ENCODE measurements at regions not wholly inside any gene's neighbourhood (a gene's known extent, or its start where the extent isn't known, plus 50 kb on each side); places are given as distances from the start of the nearest gene placed in this dataset.

DNA sequence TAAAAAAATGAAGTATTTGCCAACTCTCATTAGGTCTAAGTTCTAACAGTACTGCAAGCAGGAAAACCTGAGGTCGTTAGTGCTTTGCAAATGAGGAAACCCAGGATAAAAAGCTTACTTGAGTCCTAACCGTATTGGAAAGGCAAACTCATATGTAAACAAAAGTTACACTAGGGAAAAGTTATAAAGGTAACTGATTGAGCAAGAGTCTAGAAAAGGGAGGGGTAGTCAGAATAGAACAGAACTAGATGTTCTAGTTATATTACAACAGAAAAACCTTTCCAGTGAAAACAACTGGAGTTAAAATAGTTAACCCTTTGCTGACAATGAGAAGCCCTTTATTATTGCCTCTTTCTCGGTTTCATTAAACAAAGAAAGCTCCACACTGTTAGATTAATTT, 66.4 kb upstream of the MAOA start:
- Mint-ChIP-seq H3K27me3 (ENCODE audit: low read depth) (no peaks in the 10 kb centered on the region), H3K9me3 (ENCODE audit: low read depth) (peaks cover 16% of the 10 kb centered on the region), H3K27ac (ENCODE audit: unreplicated experiment) (peak overlapping the region; percentile 90), H3K36me3 (ENCODE audit: low read depth) (no peaks in the 10 kb centered on the region), H3K4me1 (ENCODE audit: low read depth) (peaks cover 15% of the 10 kb centered on the region), H3K4me3 (ENCODE audit: unreplicated experiment) (no peak overlapping the region)
- no peak for DNase-seq (ENCODE audit: low spot score)
- TF ChIP-seq CTCF (IDR thresholded peaks at IDR 0.05) = no peak

DNA sequence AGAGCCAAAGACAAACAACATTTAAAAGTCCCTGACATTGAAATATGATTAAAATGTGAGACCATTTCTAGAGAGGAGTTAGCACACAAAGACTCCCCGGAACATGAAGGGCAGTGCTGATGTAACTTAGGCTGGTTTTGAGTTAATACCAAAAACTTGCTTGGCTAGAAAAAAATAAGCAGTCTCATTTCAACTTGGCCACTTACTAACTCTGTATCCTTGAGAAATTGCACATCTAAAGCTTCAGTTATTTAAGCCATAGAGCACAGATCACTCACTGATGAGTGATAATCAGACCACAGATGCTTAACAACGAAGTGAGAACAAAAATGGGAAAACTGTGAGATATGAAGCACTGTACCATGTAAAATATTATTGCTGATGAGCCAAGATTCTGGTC, 65.9 kb upstream of the MAOA start:
- no peaks in the 10 kb centered on the region for H3K27me3 Mint-ChIP-seq (ENCODE audit: low read depth)
- peaks cover 15% of the 10 kb centered on the region for H3K4me1 Mint-ChIP-seq (ENCODE audit: low read depth)
- H3K27ac Mint-ChIP-seq (ENCODE audit: unreplicated experiment) = peak overlapping the region; percentile 90
- H3K9me3 Mint-ChIP-seq (ENCODE audit: low read depth) = peaks cover 16% of the 10 kb centered on the region
- no peak for DNase-seq (ENCODE audit: low spot score)
- H3K4me3 Mint-ChIP-seq (ENCODE audit: unreplicated experiment) = no peak overlapping the region
- H3K36me3 Mint-ChIP-seq (ENCODE audit: low read depth) = no peaks in the 10 kb centered on the region
- TF ChIP-seq CTCF (IDR thresholded peaks at IDR 0.05) = no peak

DNA sequence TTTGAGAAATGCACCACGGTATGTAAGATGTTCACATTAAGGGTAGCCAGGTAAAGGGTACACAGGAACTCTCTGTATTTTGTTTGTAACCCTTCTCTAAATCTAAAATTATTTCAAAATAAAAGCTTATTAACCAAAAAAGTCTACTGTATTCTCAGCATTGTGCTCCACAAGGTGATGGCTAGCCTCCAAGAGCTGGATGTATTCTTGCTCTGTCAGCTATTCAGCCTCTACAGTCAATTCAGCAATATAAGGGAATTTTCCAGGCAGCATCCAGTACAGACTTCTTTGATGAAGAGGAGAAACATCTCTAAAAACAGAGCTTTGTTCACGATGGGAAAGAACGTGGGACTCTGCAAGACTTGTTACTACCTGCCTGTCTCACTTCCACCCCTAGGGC, 63.5 kb upstream of the MAOA start:
- Mint-ChIP-seq H3K4me3 (ENCODE audit: unreplicated experiment) (no peak overlapping the region), H3K27me3 (ENCODE audit: low read depth) (no peaks in the 10 kb centered on the region), H3K27ac (ENCODE audit: unreplicated experiment) (no peak overlapping the region), H3K36me3 (ENCODE audit: low read depth) (no peaks in the 10 kb centered on the region), H3K9me3 (ENCODE audit: low read depth) (peaks cover 20% of the 10 kb centered on the region), H3K4me1 (ENCODE audit: low read depth) (peaks cover 15% of the 10 kb centered on the region)
- no peak for DNase-seq (ENCODE audit: low spot score)
- TF ChIP-seq CTCF (IDR thresholded peaks at IDR 0.05) = no peak

GRCh38 chrX:43595931-43596330, 60.2 kb upstream of the MAOA start:
- H3K9me3 Mint-ChIP-seq (ENCODE audit: low read depth) = peaks cover 16% of the 10 kb centered on the region
- H3K27me3 Mint-ChIP-seq (ENCODE audit: low read depth) = no peaks in the 10 kb centered on the region
- no peak for DNase-seq (ENCODE audit: low spot score)
- no peak overlapping the region for H3K4me3 Mint-ChIP-seq (ENCODE audit: unreplicated experiment)
- no peak for TF ChIP-seq CTCF (IDR thresholded peaks at IDR 0.05)
- H3K36me3 Mint-ChIP-seq (ENCODE audit: low read depth) = no peaks in the 10 kb centered on the region
- no peaks in the 10 kb centered on the region for H3K4me1 Mint-ChIP-seq (ENCODE audit: low read depth)
- H3K27ac Mint-ChIP-seq (ENCODE audit: unreplicated experiment) = no peak overlapping the region

DNA sequence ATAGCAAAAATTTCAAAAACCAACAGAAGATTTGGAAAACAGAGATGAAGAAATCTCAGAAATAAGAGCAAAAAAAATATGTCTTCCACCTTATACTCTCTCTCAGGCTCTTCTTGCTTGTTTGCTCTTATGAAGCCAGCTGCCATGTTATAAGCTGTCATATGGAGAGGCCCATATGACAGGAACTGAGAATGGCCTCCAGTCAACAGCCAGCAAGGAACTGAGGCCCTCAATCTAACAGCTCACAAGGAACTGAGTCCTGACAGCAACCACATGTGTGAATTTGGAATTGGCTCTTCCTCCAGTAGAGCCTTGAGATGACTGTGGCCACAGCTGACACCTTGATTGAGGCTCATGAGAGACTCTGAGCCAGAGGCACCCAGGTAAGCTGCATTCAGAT, 51.3 kb upstream of the MAOA start:
- Mint-ChIP-seq H3K9me3 (ENCODE audit: low read depth) (peaks cover 31% of the 10 kb centered on the region), H3K27me3 (ENCODE audit: low read depth) (no peaks in the 10 kb centered on the region), H3K4me1 (ENCODE audit: low read depth) (no peaks in the 10 kb centered on the region), H3K4me3 (ENCODE audit: unreplicated experiment) (no peak overlapping the region), H3K36me3 (ENCODE audit: low read depth) (no peaks in the 10 kb centered on the region), H3K27ac (ENCODE audit: unreplicated experiment) (no peak overlapping the region)
- DNase-seq (ENCODE audit: low spot score) = no peak
- no peak for TF ChIP-seq CTCF (IDR thresholded peaks at IDR 0.05)

Measured in chondrocyte (in vitro differentiated cells).